Activated T-cell treated with anti-CD3 and anti-CD28 coated beads, Interleukin-2, amount 50 U/mL, for 72 hours (primary cell): ENCODE measurements at regions not wholly inside any gene's neighbourhood (a gene's known extent, or its start where the extent isn't known, plus 50 kb on each side); places are given as distances from the start of the nearest gene placed in this dataset.
A peak's percentile ranks its signal among the peaks of the same experiment; 100 is the strongest.
"Not testable (repeated sequence)": the region's sequence is repeated elsewhere in the genome, so short reads cannot be mapped to it uniquely, and the experiment has no call there.

Experiments used
- ATAC-seq, 2 donors: fragments of 150-1000 bp; cut with Tn5 transposase; replicated peaks in 1 of 2; 2 replicates each; pipeline ENCODE4 v1.10.0; 2021; ENCODE audit warnings: moderate library complexity in 2 of 2, mild to moderate bottlenecking in 1 of 2
- DNase-seq, 2 donors: peaks; one replicate each; pipeline ENCODE4 v3.0.0; 2021 to 2022; ENCODE audit warnings: mixed read lengths in 1 of 2
- H3K27ac Mint-ChIP-seq: one replicate; pipeline ENCODE4 v1.8.0; 2022; ENCODE audit warnings: mild to moderate bottlenecking, moderate library complexity, mixed read lengths
- H3K27me3 Mint-ChIP-seq: one replicate; pipeline ENCODE4 v1.8.0; 2022; ENCODE audit warnings: low read depth, mixed read lengths
- H3K36me3 Mint-ChIP-seq, 2 donors: one replicate each; pipeline ENCODE4 v1.8.0; 2022; ENCODE audit warnings: mixed read lengths in 2 of 2, mild to moderate bottlenecking in 1 of 2; ENCODE audit not compliant: insufficient read depth in 2 of 2
- H3K4me1 Mint-ChIP-seq: one replicate; pipeline ENCODE4 v1.8.0; 2022; ENCODE audit warnings: low read depth, mixed read lengths
- H3K4me3 Mint-ChIP-seq, 2 donors: one replicate each; pipeline ENCODE4 v1.8.0; 2022; ENCODE audit warnings: mild to moderate bottlenecking in 2 of 2, mixed read lengths in 2 of 2, moderate library complexity in 2 of 2
- H3K9me3 Mint-ChIP-seq, 2 donors: one replicate each; pipeline ENCODE4 v1.8.0; 2022; ENCODE audit warnings: mixed read lengths in 2 of 2

GRCh38 chr17:36842963-36843558 is 94.2 kb upstream of the LHX1 start:
- Mint-ChIP-seq H3K36me3 (peaks cover 0 to 2% of the 10 kb centered on the region in 2 donors), H3K4me1 (peaks cover 9% of the 10 kb centered on the region), H3K27ac (no peak overlapping the region), H3K4me3 (no peak overlapping the region), H3K9me3 (no peaks in the 10 kb centered on the region), H3K27me3 (peaks cover 55% of the 10 kb centered on the region)
- ATAC-seq (no peak), DNase-seq (no peak)

GRCh38 chr17:36844013-36844412 is 93.3 kb upstream of the LHX1 start:
- Mint-ChIP-seq H3K27me3 (peaks cover 52% of the 10 kb centered on the region), H3K4me3 (no peak overlapping the region), H3K27ac (no peak overlapping the region), H3K4me1 (peaks cover 9% of the 10 kb centered on the region), H3K36me3 (peaks cover 0 to 2% of the 10 kb centered on the region in 2 donors), H3K9me3 (no peaks in the 10 kb centered on the region)
- ATAC-seq (no peak), DNase-seq (no peak)

- DNase-seq (no peak), ATAC-seq (no peak)
- no peaks in the 10 kb centered on the region for H3K9me3 Mint-ChIP-seq
- H3K36me3 Mint-ChIP-seq: peaks cover 0 to 2% of the 10 kb centered on the region in 2 donors
- H3K4me3 Mint-ChIP-seq: no peak overlapping the region
- peaks cover 52% of the 10 kb centered on the region for H3K27me3 Mint-ChIP-seq
- H3K4me1 Mint-ChIP-seq: peaks cover 11% of the 10 kb centered on the region
- H3K27ac Mint-ChIP-seq: no peak overlapping the region
Observed at GRCh38 chr17:36844601-36845000, 92.7 kb upstream of the LHX1 start.

DNA sequence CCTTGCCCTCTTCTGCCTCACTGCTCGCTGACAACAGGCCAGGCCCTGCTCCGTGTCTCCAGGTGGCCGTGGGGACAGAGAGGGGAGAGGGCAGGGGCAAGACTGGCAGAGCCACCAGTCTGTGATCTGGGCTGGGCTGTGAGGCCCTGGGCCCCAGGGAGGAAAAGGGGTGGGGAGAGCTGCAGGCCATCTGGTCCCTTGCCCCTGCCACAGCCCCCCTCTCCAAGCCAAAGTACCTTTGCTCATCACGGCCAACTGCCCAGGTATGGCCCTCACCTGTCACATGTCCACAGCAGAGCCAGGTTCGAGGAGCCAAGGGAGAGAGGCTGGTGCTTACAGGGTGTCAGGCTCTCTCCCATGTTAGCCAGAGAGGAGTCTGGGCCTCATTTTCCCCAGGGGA is 91.4 kb upstream of the LHX1 start:
- no peak for DNase-seq
- Mint-ChIP-seq H3K4me1 (peaks cover 24% of the 10 kb centered on the region), H3K27ac (no peak overlapping the region), H3K9me3 (no peaks in the 10 kb centered on the region), H3K36me3 (peaks cover 0 to 2% of the 10 kb centered on the region in 2 donors), H3K27me3 (peaks cover 52% of the 10 kb centered on the region), H3K4me3 (no peak overlapping the region)
- ATAC-seq: no peak

DNA sequence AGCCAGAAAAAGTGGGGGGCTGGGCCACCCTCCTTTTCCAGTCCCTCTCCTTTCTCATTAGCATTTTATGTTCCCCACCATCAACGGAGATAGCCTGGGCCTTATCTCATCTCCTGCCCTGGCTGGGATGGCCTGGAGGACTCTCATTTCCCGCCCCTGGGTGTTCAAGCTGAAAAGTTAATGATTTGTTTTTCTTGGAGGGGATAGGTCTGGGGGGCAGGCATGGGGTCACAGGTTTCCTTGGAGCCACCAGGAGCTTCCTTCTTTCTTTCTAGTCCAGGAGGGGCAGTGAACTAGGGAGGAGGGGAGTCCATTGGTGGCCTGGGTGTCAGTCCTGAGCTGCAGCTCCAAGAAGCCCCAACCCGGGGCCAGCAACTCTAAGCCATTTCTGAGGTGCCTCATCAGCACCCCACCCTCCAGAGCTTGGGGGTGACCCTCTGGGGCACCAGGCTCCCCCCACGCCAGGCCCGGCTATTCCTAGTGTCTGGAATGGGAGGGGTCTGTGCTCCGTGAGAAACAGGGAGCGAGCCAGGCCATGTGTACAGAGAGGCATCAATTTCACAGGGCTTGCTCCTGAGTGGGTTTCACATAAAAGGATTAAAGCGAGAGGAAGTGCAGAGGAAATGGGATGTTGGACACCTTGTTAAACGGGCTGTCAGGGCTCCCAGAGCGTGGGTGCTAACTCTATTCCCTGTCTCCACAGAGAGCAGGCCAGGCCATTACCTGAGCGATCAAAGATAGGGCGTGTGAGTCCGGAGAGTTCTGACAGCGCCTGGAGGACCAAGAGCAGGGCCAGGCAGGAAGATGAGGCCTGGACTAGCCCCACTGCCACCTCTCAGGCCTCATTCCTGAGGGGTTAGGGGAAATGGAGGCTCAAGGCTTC is 90.6 kb upstream of the LHX1 start:
- no peak overlapping the region for H3K27ac Mint-ChIP-seq
- H3K4me1 Mint-ChIP-seq: peaks cover 30% of the 10 kb centered on the region
- H3K27me3 Mint-ChIP-seq: peaks cover 52% of the 10 kb centered on the region
- H3K4me3 Mint-ChIP-seq: no peak overlapping the region
- H3K36me3 Mint-ChIP-seq: no peaks in the 10 kb centered on the region
- no peaks in the 10 kb centered on the region for H3K9me3 Mint-ChIP-seq
- ATAC-seq (no peak), DNase-seq (no peak)

DNA sequence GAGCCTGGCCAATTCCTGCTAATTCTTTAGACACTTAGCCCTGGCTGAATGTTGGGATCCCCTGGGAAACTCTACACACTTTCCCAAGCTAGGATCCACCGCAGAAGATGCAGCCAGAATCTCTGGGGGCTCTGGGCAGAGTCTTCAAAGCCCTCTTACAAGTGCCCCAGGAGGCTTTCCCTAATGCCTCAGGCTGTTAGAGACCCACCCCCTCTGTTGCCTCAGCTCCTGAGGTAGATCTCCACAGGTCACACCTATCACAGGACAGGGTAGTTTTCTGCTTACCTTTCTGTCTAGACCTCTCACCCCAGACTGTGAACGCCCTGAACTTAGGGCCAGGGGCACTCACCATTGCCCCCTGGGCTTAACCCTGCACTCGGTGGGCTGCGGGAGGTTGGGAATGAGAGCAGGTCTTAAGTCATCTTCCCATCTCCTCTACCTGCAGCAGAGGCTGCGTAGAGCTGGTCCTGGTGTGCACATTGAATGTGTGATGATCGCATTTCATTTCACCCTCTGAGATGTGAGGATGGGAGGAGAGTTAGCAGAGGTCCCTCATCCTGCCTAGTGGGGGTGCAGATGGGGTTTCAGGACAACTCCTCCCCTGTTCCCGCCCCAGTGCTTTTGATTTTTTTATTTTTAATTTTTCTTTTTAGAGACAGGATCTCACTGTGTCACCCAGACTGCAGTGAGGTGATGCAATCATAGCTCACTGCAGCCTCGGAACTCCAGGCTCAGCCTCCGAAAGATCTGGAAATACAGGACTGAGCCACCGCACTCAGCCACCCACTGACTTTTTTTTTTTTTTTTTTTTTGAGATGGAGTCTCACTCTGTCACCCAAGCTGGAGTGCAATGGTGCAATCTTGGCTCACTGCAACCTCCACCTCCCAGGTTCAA is 89.0 kb upstream of the LHX1 start:
- peaks cover 36% of the 10 kb centered on the region for H3K27me3 Mint-ChIP-seq

DNA sequence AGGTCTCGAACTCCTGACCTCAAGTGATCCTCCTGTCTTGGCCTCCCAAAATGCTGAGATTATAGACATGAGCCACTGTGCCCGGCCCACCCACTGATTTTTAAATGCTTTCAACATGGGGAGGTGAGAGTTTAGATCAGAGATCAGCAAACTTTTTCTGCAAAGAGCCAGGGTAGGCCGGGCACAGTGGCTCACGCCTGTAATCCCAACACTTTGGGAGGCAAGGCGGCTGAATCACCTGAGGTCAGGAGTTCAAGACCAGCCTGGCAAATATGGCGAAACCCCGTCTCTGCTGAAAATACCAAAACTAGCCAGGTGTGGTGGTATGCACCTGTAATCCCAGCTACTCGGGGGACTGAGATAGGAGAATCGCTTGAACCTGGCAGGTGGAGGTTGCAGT is 88.3 kb upstream of the LHX1 start:
- not testable (repeated sequence) for DNase-seq, H3K4me3 Mint-ChIP-seq, H3K36me3 Mint-ChIP-seq, H3K27ac Mint-ChIP-seq, H3K9me3 Mint-ChIP-seq, ATAC-seq
- Mint-ChIP-seq H3K27me3 (peaks cover 31% of the 10 kb centered on the region), H3K4me1 (peaks cover 48% of the 10 kb centered on the region)

More for the DNA sequence above, 89.0 kb upstream of the LHX1 start:
- Mint-ChIP-seq H3K4me3 (no peak overlapping the region), H3K9me3 (no peaks in the 10 kb centered on the region), H3K36me3 (no peaks in the 10 kb centered on the region), H3K27ac (no peak overlapping the region), H3K4me1 (peaks cover 45% of the 10 kb centered on the region)
- DNase-seq (no peak), ATAC-seq (no peak)

DNA sequence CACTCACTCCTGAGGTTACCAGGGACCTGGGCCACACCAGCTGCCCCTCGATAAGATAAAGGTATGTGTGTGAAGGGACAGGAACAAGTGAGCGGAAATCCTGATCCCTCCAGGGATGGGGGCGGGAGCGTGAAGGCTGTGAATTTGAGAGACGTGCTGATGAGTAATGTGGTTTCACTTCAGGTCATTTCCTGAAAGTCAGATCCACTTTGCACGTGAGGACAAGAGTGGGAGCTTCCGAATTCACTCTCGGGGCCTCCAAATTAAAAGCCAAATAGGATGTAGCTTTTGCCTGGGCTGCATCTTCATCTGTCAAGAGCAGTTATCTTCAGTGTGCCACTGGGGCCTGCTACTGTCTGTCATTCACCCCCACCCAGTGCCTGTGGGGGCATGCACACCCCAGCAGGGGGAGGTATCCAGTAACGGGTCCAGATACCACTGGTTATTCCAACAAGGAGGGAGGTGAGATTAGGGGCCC is 87.4 kb upstream of the LHX1 start:
- no peak overlapping the region for H3K27ac Mint-ChIP-seq
- H3K36me3 Mint-ChIP-seq: no peaks in the 10 kb centered on the region
- peak; percentile 55 to 59 for DNase-seq
- H3K9me3 Mint-ChIP-seq: no peaks in the 10 kb centered on the region
- H3K27me3 Mint-ChIP-seq: peaks cover 22% of the 10 kb centered on the region
- peak overlapping the region; percentile 72 to 74 for H3K4me3 Mint-ChIP-seq
- ATAC-seq: peak; percentile 70 to 85
- peaks cover 44% of the 10 kb centered on the region for H3K4me1 Mint-ChIP-seq

DNA sequence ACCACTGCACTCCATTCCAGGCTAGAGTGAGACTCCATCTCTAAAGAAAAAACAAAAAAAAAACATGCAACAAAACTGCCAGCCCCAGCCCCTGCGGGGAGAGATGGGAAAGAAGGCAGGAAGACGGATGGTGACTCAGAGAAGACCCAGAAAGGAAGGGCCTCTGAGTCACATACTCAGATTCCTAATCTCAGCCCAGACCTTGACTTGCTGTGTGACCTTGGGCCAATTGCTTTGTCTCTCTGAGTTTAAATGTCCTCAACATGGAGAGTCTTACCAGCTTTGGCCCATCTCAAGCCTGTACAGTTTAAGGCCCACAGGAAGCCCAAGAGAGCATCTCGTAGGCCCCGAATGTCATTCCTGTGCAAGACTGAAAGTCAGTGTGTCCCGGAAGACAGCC is 86.5 kb upstream of the LHX1 start:
- H3K27ac Mint-ChIP-seq: no peak overlapping the region
- peaks cover 44% of the 10 kb centered on the region for H3K4me1 Mint-ChIP-seq
- DNase-seq (peak; percentile 5 to 9), ATAC-seq (peak; percentile 41 to 60)
- no peaks in the 10 kb centered on the region for H3K9me3 Mint-ChIP-seq
- H3K4me3 Mint-ChIP-seq: peak overlapping the region; percentile 72 to 74
- H3K36me3 Mint-ChIP-seq: no peaks in the 10 kb centered on the region
- H3K27me3 Mint-ChIP-seq: peaks cover 13% of the 10 kb centered on the region

- DNase-seq: no peak
- Mint-ChIP-seq H3K4me3 (peak overlapping the region in 1 of 2 donors; percentile 17), H3K36me3 (no peaks in the 10 kb centered on the region), H3K27ac (peak overlapping the region; percentile 72), H3K27me3 (peaks cover 12% of the 10 kb centered on the region), H3K4me1 (peaks cover 44% of the 10 kb centered on the region), H3K9me3 (no peaks in the 10 kb centered on the region)
- ATAC-seq: no peak
Observed at GRCh38 chr17:36851250-36851649, 86.0 kb upstream of the LHX1 start.

GRCh38 chr17:36852478-36852877 is 84.8 kb upstream of the LHX1 start:
- Mint-ChIP-seq H3K4me1 (peaks cover 44% of the 10 kb centered on the region), H3K27me3 (peaks cover 15% of the 10 kb centered on the region)
- H3K27ac Mint-ChIP-seq, H3K36me3 Mint-ChIP-seq, DNase-seq, H3K9me3 Mint-ChIP-seq, ATAC-seq, H3K4me3 Mint-ChIP-seq: not testable (repeated sequence)

GRCh38 chr17:36854982-36855381 is 82.3 kb upstream of the LHX1 start:
- no peaks in the 10 kb centered on the region for H3K9me3 Mint-ChIP-seq
- no peak overlapping the region for H3K4me3 Mint-ChIP-seq
- ATAC-seq: no peak
- no peaks in the 10 kb centered on the region for H3K36me3 Mint-ChIP-seq
- H3K27ac Mint-ChIP-seq: no peak overlapping the region
- peaks cover 16% of the 10 kb centered on the region for H3K27me3 Mint-ChIP-seq
- peaks cover 39% of the 10 kb centered on the region for H3K4me1 Mint-ChIP-seq
- DNase-seq: no peak

DNA sequence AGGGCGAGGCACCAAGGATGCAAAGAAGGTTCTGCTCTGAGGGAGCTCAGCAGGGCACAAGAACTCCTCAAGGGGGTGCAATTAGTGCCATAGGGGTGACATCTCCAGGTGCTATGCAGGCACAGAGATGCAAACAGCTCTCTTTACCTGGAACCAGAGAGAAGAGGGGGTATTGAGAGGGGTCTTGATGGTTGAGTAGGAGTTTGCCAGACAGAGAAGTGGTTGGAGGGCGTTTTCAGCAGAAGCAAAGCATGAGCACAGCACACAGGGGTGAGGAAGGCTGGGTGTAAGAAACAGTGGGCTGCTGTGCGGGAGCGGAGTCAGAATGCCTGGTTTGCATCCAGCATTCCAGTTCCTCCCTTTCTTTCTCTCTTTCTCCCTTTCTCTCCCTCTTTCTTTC is 81.8 kb upstream of the LHX1 start:
- ATAC-seq: no peak
- H3K4me3 Mint-ChIP-seq: no peak overlapping the region
- H3K27ac Mint-ChIP-seq: no peak overlapping the region
- peaks cover 34% of the 10 kb centered on the region for H3K4me1 Mint-ChIP-seq
- H3K9me3 Mint-ChIP-seq: no peaks in the 10 kb centered on the region
- H3K27me3 Mint-ChIP-seq: peaks cover 16% of the 10 kb centered on the region
- no peak for DNase-seq
- H3K36me3 Mint-ChIP-seq: no peaks in the 10 kb centered on the region
